Astrocyte (in vitro differentiated cells and primary cell): ENCODE measurements at regions not wholly inside any gene's neighbourhood (a gene's known extent, or its start where the extent isn't known, plus 50 kb on each side); places are given as distances from the start of the nearest gene placed in this dataset.

Experiments used
- DNase-seq: peaks from one replicate; pipeline ENCODE4 v3.0.0-alpha.2; 2010; ENCODE audit warnings: low read depth
- FAIRE-seq: peaks from 2 replicates; lab custom pipeline; 2011; peaks lifted over from hg19 to GRCh38; lab: Jason Lieb, UNC
- H2AFZ ChIP-seq: 2 replicates; pipeline ENCODE4 v1.6.0; 2012; ENCODE audit warnings: low read depth, low read length, inconsistent platforms
- H3K27ac ChIP-seq: 2 replicates; pipeline ENCODE4 v1.5.1; 2011; ENCODE audit warnings: low read depth, low read length, inconsistent platforms
- H3K27me3 ChIP-seq: 2 replicates; pipeline ENCODE4 v1.6.0; 2011; ENCODE audit warnings: low read length, inconsistent platforms; ENCODE audit not compliant: insufficient read depth
- H3K36me3 ChIP-seq: 2 replicates; pipeline ENCODE4 v1.5.1; 2011; ENCODE audit warnings: low read length, inconsistent platforms; ENCODE audit not compliant: insufficient read depth
- H3K4me1 ChIP-seq: 2 replicates; pipeline ENCODE4 v1.5.1; 2011; ENCODE audit warnings: low read length, inconsistent platforms; ENCODE audit not compliant: insufficient read depth
- H3K4me2 ChIP-seq: 2 replicates; pipeline ENCODE4 v1.6.0; 2012; ENCODE audit warnings: low read length, inconsistent platforms
- H3K4me3 ChIP-seq: 2 replicates; pipeline ENCODE4 v1.5.1; 2011; ENCODE audit warnings: low read depth, mild to moderate bottlenecking, low read length, inconsistent platforms; ENCODE audit not compliant: insufficient read depth
- H3K79me2 ChIP-seq: 2 replicates; pipeline ENCODE4 v1.6.0; 2012; ENCODE audit warnings: mild to moderate bottlenecking, low read length, inconsistent platforms; ENCODE audit not compliant: insufficient read depth
- H3K9ac ChIP-seq: 2 replicates; pipeline ENCODE4 v1.6.0; 2012; ENCODE audit warnings: mild to moderate bottlenecking, low read length, inconsistent platforms
- H3K9me3 ChIP-seq: 2 replicates; pipeline ENCODE4 v1.5.1; 2012; ENCODE audit warnings: low read depth, mild to moderate bottlenecking, low read length, inconsistent platforms; ENCODE audit not compliant: insufficient read depth
- H4K20me1 ChIP-seq: 2 replicates; pipeline ENCODE4 v1.6.0; 2012; ENCODE audit warnings: low read length, inconsistent platforms; ENCODE audit not compliant: insufficient read depth
- H3K27ac Mint-ChIP-seq: one replicate; pipeline ENCODE4 v1.8.0; 2021; ENCODE audit warnings: mild to moderate bottlenecking, mixed read lengths; ENCODE audit not compliant: unreplicated experiment
- H3K27me3 Mint-ChIP-seq: one replicate; pipeline ENCODE4 v1.8.0; 2021; ENCODE audit warnings: low read depth, mixed read lengths; ENCODE audit not compliant: unreplicated experiment
- H3K36me3 Mint-ChIP-seq: one replicate; pipeline ENCODE4 v1.8.0; 2021; ENCODE audit warnings: low read depth, mixed read lengths; ENCODE audit not compliant: unreplicated experiment
- H3K4me1 Mint-ChIP-seq: one replicate; pipeline ENCODE4 v1.8.0; 2021; ENCODE audit warnings: low read depth, mixed read lengths; ENCODE audit not compliant: unreplicated experiment
- H3K4me3 Mint-ChIP-seq: one replicate; pipeline ENCODE4 v1.8.0; 2021; ENCODE audit warnings: mild to moderate bottlenecking, moderate library complexity, mixed read lengths; ENCODE audit not compliant: unreplicated experiment
- H3K9me3 Mint-ChIP-seq: one replicate; pipeline ENCODE4 v1.8.0; 2021; ENCODE audit warnings: mild to moderate bottlenecking, mixed read lengths; ENCODE audit not compliant: unreplicated experiment
- EZH2 ChIP-seq: IDR thresholded peaks from 2 replicates; pipeline ENCODE4 v1.6.1; 2012; ENCODE audit warnings: mild to moderate bottlenecking, low read length, inconsistent platforms; ENCODE audit not compliant: insufficient read depth
- TF ChIP-seq, protein P1 (sequence below): IDR thresholded peaks from 2 replicates; pipeline ENCODE4 v1.5.1; 2011; ENCODE audit warnings: low read depth, mild to moderate bottlenecking, inconsistent platforms, low read length, moderate library complexity; ENCODE audit not compliant: insufficient read depth

DNA sequence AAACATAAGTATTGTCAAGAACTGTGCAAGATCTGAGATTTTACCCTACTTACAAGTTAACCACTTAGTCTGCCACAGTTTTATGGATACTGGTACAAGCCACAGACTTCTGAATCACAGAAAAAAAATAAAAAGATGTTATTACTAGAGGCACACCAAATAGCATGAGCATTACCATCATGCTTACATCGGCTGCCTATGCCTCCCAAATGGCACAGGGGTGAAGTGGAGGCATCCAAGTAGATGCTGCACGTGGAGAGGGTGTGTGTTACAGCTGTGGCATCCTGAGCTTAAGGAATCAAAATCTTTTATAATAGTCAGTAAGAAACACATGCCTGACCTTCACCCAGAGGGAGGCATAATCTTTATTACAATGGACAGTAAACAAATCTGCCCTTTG, 207.8 kb downstream of the TFEC start:
- no peak for DNase-seq
- Histone ChIP-seq H4K20me1 (no peaks in the 10 kb centered on the region), H3K27ac (no peak overlapping the region), H3K4me1 (no peaks in the 10 kb centered on the region), H3K27me3 (no peaks in the 10 kb centered on the region), H3K79me2 (no peaks in the 10 kb centered on the region), H2AFZ (no peak overlapping the region), H3K9me3 (no peaks in the 10 kb centered on the region), H3K4me2 (no peak overlapping the region), H3K4me3 (no peak overlapping the region), H3K36me3 (no peaks in the 10 kb centered on the region), H3K9ac (no peak overlapping the region)
- TF ChIP-seq, protein P1, sequence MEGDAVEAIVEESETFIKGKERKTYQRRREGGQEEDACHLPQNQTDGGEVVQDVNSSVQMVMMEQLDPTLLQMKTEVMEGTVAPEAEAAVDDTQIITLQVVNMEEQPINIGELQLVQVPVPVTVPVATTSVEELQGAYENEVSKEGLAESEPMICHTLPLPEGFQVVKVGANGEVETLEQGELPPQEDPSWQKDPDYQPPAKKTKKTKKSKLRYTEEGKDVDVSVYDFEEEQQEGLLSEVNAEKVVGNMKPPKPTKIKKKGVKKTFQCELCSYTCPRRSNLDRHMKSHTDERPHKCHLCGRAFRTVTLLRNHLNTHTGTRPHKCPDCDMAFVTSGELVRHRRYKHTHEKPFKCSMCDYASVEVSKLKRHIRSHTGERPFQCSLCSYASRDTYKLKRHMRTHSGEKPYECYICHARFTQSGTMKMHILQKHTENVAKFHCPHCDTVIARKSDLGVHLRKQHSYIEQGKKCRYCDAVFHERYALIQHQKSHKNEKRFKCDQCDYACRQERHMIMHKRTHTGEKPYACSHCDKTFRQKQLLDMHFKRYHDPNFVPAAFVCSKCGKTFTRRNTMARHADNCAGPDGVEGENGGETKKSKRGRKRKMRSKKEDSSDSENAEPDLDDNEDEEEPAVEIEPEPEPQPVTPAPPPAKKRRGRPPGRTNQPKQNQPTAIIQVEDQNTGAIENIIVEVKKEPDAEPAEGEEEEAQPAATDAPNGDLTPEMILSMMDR, result no peak
- TF ChIP-seq EZH2, result no peak
- H3K9me3 Mint-ChIP-seq, result no peaks in the 10 kb centered on the region
- H3K36me3 Mint-ChIP-seq, result no peaks in the 10 kb centered on the region
- FAIRE-seq, result no peak
- H3K4me1 Mint-ChIP-seq, result peaks cover 28% of the 10 kb centered on the region
- peak overlapping the region; percentile 78 for H3K27ac Mint-ChIP-seq
- no peaks in the 10 kb centered on the region for H3K27me3 Mint-ChIP-seq
- H3K4me3 Mint-ChIP-seq, result no peak overlapping the region

DNA sequence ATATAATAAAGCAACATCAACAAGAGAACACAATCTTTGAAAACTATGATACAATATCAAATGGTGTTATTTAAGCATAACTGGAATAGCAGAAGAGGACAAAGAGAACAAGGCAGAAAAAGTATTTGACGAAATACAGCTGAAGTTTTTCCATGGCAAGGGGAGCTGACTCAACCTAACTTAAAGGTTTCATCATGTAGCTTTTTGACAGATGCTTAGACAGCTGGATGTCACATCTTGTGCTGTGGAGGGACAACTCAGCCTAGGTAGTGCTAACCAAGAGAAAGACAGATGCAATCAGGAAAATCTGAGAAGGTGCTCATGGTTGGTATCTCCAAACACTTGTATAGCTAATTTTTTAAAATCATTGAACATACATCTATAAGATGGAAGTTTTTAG, 208.2 kb downstream of the TFEC start:
- TF ChIP-seq, protein P1, result no peak
- Histone ChIP-seq H3K4me1 (no peaks in the 10 kb centered on the region), H3K79me2 (no peaks in the 10 kb centered on the region), H3K9ac (no peak overlapping the region), H3K36me3 (no peaks in the 10 kb centered on the region), H4K20me1 (no peaks in the 10 kb centered on the region), H2AFZ (no peak overlapping the region), H3K27me3 (no peaks in the 10 kb centered on the region), H3K4me3 (no peak overlapping the region), H3K9me3 (no peaks in the 10 kb centered on the region), H3K27ac (no peak overlapping the region), H3K4me2 (no peak overlapping the region)
- Mint-ChIP-seq H3K4me1 (peaks cover 28% of the 10 kb centered on the region), H3K27me3 (no peaks in the 10 kb centered on the region), H3K9me3 (no peaks in the 10 kb centered on the region), H3K4me3 (no peak overlapping the region), H3K36me3 (no peaks in the 10 kb centered on the region), H3K27ac (peak overlapping the region; percentile 78)
- FAIRE-seq (no peak), DNase-seq (no peak)

DNA sequence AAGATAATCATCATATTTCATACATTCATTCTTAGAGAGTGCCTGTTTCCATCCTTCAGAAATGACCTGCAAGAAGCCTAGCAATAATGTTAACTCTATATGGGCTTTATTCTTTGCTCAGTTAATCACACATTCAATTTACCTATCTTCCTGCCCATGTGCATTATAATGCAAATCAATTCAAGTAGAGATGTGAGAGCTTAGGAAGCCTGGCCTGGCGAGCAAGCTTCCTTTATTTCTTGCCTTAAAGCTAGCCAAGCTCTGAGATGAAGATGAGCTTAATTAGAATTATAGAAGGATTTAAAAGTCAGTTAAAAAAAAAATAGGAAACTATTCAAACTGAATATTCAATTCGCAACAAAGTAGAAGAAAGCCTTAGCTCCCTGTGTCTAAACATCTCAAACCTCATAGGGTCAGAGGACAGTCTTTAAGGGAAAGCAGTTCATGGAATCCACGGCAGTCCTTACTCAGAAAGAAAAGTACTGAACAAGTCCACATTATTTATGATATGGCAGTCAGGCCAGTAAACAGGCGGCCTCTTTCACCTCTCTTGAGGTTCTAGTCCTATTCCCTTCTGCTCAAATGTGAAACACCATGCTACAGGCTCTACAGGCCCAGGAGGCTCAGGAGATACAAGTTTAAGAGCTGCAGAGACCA, 214.1 kb downstream of the TFEC start:
- Histone ChIP-seq H3K27me3 (peaks cover 4% of the 10 kb centered on the region), H3K36me3 (no peaks in the 10 kb centered on the region), H3K9me3 (no peaks in the 10 kb centered on the region), H2AFZ (no peak overlapping the region), H3K4me2 (no peak overlapping the region), H3K27ac (no peak overlapping the region), H3K79me2 (no peaks in the 10 kb centered on the region), H3K9ac (no peak overlapping the region), H4K20me1 (no peaks in the 10 kb centered on the region), H3K4me1 (no peaks in the 10 kb centered on the region), H3K4me3 (no peak overlapping the region)
- DNase-seq (no peak), FAIRE-seq (no peak)
- Mint-ChIP-seq H3K27ac (no peak overlapping the region), H3K4me3 (no peak overlapping the region), H3K9me3 (no peaks in the 10 kb centered on the region), H3K27me3 (no peaks in the 10 kb centered on the region), H3K36me3 (no peaks in the 10 kb centered on the region), H3K4me1 (peaks cover 2% of the 10 kb centered on the region)
- TF ChIP-seq EZH2, result no peak
- TF ChIP-seq, protein P1, result no peak
